HG02759 (cell line): ENCODE measurements at regions not wholly inside any gene's neighbourhood (a gene's known extent, or its start where the extent isn't known, plus 50 kb on each side); places are given as distances from the start of the nearest gene placed in this dataset.

Experiments
- ATAC-seq: cut with Tn5 transposase; IDR thresholded peaks from one replicate; pipeline ENCODE4 v1.9.1; 2021; ENCODE audit warnings: mild to moderate bottlenecking, moderate library complexity; ENCODE audit not compliant: unreplicated experiment

DNA sequence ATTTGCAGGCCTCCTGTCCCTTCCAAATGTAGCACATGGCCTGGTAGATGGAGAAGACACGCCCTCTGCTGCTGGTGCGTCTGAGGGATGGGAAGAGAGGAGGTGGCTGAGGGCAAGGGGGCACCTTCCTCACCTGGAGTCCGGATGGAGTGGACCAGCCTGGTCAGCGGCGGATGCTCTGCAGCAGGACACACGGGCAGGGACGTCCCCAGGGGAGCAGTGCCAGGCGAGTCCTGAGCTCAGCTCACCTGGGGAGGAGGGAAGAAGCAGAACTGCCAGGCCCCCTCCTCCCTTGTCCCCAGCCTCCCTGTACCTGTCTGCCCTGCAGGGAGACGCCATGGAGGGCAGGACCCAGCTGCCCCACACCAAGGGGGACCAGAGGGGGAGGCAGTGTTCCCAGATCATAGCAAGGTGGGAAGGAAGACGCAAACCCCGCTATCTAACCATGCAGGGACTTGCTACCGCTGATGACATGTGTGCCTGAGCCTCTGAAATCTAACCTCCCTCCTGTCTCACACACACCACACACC is 1495.9 kb downstream of the BRD1 start:
- ATAC-seq = no peak

DNA sequence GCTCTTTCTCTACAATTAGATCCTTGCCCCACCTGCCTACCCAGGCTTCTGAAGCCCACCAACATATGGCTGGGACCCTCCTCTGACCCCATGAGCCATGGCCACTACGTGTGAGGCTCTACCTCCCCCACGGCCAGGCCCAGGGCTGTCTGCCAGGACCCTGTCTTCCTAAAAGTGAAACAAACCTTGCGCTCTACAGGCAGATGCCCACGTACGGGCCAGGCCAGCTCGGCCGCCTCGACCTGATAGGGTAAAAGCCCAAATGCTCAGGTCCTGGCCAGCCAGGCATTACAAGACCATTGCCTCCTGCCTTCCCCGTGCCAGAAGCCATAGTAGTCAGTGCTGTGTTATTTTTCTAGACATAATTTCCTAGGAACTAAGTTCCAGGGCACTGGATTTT is 1496.4 kb downstream of the BRD1 start:
- ATAC-seq = no peak

DNA sequence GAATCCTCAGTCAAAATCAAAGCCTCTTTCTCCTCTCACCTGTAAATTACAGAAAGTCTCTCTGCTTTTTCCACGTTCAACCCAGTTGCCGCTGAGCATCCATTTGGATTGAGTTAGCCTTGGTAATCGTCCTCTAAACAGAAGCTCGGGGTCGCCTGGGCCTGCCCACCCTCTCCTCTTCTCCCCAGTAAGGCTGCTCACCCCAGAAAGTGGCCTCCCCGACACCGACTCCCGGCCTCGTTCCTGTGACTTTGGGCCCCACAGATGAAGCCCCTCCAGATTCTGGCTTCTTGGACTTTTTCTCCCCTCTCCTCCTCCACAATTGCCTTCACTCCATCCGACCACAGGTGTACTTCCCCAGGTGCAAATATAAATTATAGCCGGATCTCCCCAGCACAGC is 1500.0 kb downstream of the BRD1 start:
- ATAC-seq = no peak

DNA sequence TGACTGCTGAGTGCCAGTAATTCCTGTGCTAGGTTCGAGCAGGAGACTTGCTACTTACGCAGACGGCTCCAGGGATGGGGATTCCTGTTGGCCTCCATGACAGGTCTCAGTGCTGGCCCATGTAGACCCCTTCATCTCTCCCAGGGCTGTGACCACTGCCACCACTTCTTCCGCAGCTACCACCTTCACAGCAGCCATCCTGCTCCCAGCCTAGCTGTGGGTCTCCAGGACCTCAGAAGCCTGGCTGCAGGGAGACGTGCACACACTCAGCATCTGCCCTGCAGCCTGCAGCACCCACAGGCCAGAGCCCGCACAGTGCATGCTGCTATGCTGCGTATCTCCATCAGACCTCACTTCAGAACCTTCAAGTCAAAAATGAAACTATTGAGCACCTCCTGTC is 1503.9 kb downstream of the BRD1 start:
- no peak for ATAC-seq

DNA sequence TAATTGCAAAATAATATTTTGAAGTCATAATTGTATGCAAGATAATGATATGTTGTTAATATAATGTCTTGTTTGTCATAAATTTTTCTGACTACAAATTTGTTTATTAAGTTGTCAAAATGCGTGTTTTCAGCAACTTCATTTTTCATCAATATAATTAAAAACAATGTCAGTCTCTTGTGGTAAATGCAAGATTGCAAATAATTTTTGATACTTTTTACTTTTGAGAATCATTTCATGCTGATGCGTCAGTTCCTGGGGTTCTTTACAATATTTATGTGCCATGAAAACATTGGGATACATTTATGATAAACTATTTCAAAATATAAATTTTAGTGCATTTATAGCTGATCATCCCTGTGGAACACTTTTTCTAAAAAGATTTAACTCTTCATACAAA is 1504.8 kb downstream of the BRD1 start:
- ATAC-seq = no peak

DNA sequence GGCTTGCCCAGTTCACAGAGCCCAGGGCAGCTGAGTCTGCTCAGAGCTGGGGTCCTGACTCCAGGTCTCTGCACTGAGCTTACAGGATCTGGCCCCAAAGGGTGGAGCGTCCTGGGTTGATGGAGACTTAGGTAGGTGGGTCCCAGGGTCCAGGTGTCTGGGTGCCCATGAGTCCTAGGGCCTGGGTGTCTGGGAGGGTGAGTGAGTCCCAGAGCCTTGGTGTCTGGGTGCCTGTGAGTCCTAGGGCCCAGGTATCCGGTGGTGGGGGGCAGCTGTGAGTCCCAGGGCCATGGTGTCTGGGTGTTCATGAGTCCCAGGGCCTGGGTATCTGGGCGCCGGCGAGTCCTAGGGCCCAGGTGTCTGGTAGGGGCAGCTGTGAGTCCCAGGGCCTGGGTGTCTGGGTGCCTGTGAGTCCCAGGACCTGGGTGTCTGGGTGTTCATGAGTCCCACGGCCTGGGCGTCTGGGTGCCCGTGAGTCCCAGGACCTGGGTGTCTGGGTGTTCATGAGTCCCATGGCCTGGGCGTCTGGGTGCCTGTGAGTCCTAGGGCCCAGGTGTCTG is 1505.6 kb downstream of the BRD1 start:
- no peak for ATAC-seq

DNA sequence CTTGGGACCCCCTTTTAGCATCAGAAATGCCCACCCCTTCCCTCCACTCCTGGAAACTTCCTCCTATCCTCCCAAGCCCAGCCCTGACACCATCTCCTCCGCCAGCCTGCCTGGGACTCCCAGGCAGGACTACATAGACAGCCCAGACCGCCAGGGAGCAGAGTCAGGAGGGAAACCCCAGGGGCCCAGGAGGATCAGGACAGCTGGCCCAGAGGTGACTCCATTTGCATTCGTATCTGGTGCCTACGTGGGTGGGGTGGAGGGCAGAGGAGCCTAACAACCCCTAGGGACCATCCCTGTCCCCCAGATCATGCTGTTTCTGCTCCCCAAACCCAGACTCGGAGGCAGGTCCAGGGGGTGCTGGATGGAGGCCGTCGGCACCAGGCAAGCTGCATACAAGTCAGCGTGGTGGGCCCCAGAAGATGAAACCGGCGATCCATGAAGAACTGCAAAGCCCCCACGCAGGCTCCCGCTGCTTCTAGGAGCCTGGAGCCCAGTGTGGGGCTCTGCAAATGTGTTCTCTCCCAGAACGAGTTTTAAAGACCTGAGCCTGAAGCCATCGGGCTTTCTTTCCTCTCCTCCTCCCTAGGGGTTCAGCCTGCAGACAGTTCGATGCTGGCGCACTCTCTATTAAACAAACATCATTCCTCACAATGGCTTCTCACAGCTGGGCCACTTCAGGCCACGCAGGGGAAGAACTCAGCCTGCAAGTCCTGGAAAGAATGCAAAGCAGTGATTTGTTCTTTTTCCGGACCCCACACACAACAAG is 1506.8 kb downstream of the BRD1 start:
- no peak for ATAC-seq

DNA sequence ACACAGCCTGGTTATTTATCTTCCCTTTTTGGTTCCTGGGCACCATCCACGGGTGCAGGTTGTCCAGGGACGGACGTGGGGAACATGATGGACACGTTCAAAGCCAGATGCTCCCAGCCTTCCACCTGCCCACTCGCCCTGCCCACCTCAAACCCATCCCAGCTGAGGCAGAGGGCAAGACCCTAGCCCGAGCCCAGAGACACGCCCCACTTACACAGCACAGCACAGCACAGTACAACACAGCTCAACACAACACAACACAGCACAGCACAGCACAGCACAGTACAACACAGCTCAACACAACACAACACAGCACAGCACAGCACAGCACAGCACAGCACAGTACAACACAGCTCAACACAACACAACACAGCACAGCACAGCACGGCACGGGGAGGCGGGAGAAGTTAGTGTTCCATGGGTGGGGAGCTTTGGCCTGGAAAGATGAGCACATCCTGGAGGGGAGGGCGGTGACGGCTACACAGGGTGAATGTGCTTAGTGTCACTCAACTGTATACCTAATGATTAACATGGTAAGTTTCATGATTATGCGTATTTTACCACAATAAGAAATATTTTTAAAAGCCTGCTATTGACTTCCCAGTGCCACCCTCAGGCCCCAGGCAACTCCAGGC is 1507.5 kb downstream of the BRD1 start:
- no peak for ATAC-seq

DNA sequence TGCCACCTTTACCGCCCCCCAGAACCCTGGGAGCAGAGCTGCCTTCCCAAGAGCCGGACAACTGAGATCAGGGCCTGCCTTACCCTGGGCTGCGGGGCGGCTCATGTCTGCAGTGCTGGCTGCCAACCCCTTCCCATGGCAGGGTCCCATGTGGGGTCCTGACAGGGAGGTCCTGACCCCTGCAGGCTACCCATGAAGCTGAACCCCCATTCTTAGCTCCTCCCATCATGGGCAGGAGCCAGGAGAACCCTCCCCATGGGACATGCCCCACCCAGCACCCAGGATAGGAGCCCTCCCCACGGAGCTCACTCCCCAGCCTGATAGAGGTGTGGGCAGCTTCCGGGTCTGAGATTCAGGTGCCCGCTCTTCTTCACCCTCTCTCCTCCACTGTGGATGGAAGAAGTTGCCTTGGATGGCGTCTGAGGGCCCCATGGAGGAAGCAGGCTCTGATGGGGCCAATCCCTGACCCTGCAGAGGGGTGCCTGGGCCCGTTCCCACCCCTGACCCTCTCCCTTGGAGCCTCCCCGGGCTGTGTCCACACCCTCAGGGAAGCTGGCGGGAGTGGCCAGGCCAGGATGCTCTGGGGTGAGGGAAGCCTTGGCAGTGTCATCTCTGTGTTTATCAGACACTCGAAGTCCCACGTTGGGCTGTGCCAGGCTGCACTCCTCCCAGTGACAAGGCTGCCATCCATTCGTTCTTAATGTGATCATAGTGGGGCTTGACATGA is 1508.2 kb downstream of the BRD1 start:
- no peak for ATAC-seq

DNA sequence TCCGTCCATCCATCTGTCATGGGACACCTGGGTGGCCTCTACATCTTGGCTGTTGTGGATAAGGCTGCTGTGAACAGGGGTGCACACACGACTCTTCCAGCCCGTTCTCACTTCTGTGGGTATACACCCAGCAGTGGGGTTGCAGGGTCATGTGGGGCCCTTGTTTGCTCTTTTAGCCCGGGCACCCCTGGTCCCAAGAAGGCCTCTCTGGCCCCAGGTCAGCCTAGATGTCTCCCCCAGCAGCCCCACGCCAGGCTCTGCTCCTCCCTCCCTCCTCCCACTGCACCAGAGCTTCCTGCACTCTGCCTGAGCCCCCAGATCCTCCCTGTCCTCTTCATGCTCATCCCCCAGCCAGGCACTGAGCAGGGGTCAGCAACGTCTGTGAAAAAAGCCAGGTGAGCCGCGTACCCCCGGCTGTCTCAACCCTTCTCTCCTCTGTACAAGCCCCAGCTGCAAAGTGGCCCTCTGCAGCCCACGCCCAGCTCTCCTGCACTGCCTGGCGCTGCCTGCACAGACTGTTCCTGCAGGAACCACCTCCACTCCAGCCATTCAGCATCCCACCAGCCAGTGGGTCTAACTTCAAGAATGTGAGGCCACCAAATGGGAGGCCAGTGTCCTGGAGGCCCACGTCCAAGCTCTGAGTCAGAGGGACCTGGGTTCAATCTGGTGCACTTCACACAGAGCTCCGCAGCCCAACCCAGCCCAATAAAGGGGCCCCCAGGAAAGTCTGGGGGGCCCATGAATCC is 1508.9 kb downstream of the BRD1 start:
- no peak for ATAC-seq

DNA sequence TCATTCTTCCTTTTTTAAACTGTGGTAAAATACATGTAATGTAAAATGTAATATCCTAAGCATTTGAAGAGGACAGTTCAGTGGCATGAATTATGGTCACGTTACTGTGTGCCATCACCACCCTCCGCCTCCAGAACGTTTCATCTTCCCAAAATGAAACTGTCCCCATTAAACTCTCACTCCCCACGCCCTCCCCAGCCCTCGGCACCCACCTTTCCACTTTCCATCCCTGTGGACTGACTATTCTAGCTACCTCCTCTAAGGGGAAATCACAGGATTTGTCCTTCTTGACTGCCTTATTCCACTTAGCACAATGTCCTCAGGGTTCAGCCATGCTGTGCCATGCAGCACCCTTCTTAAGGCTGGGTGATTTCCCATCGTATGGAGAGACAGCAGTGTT is 1509.5 kb downstream of the BRD1 start:
- ATAC-seq = no peak

DNA sequence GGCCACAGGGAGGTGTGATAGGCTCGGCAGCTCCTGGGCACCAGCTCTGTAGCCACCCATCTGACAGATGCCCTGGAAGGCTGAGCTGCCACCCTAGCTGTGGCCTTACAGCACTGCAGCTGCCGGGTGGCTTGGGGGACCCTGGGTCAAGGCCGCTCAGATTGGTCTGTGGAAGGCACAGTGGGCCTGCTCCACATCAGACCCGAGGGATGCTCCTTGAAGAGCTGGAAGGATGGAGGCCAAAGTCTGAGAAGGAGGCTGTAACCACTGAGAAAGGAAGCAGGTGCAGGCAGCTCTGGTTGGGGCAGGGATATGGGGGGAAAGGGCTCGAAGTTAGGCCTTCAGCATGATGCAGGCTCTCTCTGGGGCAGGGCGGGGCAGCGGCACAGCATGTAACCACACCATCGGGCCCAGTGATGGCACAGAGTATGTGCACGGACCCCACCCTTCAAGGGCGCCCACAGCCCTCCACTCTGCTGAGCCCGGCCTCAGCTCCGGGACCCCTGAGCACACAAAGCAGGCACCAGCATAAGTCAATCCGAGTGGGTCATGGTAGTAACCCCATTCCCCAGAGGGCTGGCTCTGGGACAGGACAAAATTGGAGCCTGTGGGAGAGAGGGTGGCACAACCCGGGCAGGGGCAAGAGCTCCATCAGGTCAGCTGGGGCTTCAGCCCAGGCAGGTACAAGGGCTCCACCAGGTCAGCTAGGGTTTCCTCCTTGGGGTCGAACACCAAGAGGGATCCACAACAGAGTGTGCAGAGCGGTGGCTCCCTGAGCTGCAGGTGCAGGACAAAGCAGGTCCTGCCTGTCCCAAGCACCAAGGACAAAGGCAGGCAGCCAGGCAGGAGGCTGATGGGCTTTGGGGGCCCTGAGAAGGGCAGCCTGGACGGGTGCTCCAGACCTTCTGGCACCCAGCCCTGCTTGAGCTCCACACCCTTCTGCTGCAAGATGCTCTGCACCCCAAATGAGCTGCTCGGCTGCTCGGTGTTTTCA is 1511.1 kb downstream of the BRD1 start:
- no peak for ATAC-seq

DNA sequence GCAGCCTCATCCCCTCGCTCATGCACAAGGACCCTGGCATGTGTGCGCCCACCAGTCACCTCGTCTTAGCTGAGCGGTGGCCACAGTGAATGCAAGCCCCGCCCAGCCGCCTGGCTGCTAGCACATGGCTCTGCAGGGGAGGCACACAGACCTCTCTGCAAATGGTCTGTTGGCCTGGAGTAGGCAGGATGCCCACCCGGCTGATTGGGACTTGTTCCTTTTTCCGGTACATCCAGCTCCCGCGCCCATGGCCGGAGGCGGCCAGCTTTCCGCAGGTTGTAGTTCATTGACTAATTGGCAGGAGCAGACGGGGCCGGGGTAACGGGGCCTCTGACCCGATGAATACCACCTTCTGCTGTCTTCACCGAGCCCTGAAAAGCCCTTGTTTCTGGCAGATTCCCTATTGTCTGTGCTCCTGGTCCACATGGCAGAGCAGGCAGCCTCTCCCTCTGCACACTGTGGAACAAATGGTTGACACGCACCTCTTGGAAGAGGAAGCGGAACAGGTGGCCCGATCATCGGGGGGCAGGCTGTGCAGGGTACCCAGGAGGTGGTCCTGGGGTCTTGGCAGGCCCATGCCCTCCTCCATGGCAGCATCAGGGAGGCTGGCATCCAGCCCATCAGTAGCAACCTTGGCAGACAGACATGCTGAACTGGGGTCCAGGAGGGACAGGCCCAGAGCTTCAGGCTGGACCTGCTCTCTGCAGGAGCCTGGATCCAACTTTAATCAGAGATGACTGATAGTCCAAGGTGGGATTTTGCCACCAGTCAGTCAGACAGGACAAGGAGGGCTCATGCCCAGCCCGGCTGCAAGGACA is 1512.0 kb downstream of the BRD1 start:
- ATAC-seq = no peak

DNA sequence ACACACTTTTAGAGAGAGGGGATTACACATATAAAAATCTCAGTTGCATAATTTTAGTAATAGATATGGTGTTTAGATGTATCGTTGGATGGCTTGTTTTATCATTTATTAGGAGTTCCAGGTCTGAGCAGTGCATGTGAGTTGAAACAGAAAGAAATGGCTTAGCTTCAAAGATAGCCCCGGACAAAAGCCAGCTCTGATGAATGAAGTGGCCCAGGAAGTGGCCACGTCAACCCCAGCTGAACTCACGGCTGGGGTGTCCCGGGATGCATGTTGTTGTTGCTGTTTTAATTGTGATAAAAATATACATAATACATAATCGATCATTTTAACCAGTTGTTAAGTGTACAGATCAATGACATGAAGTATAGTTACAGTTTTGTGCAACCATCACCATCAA is 1513.6 kb downstream of the BRD1 start:
- no peak for ATAC-seq

DNA sequence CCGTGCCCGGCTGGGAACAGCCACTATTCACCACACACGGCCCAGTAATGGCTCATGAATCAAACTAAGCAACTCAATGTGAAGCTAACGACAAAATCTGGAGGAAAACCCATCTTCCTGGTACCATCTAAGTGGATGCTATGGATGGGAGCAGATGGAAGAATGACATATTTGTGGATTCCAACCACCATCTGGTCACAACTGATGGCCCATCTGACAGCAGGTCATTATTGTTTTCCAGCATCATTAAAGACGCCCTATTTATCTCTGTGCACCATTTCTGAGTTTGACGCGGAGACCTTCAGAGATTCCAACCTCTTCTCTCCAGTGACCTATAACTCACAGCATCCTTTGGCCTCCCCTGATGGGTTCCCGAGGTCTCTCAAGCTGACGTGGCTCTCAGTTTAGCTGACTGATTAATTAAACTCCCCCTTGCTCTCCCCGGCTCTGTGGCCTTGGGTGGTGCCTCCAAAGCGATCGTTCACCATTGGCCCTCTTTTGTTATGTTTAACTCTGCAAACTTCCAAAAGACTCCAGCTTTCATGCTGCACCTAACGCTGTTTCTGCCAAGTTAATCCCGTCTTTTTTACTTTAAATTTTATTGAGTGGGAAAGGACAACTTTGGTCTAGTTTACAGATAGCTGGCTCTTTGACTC is 1514.4 kb downstream of the BRD1 start:
- no peak for ATAC-seq

DNA sequence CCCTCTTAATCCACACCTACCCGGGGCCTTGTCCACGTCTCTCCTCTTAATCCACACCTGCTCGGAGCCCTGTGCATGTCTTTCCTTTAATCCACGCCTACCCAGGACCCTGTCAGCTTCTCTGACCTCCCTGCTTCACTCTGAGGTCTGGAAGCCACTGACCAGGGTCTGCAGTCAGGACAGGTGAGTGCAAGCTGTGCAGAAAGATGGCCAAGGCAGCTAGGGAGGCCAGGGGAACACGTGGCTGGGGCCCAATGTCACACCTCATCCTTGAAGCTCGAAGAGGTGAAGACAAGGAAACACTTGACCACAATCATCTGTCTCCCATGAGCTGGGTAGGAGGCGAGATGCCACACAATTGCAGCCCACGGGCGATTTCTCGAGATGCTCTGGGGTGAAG is 1516.9 kb downstream of the BRD1 start:
- ATAC-seq = no peak

DNA sequence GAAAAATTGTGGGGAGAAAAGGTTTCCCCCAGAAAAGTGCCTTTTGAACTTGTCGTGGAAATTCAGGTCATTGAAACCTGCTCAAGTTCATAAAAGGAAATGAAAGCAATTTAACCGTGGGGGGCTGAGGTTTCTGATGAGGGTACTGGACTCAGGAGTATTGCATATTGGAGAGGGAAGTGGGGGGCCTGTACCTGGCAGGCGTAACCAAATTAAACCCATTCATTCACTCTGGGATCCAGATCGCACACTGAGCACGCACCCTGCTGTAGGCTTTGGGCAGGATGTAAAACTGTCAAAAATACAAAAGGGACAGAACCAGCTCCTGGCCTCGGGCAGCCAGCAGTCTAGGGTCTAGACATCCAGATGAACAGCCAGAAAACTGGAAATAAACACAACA is 1517.4 kb downstream of the BRD1 start:
- ATAC-seq = no peak

DNA sequence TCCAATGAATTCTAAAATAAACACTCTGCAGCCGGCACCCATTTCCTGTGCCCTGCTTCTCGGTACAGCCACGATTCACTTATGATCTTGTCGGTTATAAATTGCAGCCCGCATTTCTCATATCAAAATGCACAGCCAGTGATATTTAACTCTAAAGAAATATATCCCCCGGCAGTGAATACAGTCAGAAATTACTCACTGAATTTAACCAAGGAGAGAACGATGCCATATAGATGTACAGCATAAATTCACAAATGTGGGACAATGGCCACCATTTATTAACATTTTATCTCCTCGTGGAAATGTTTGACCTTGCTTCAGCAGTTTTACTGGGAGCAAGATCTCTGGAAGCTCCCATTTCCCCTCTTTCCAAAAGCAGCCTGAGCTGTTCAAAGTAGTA is 1517.8 kb downstream of the BRD1 start:
- ATAC-seq = no peak
